ENCODE measurements at regions not wholly inside any gene's neighbourhood (a gene's known extent, or its start where the extent isn't known, plus 50 kb on each side); places are given as distances from the start of the nearest gene placed in this dataset.

- dilution Hi-C loops (cut with MboI; ENCODE audit: extremely low pct_ligation_motif_present, low sequenced_read_pairs) = no loop called here
- H3K27ac ChIP-seq (ENCODE audit: insufficient read depth, low read depth, low read length) = peak overlapping the region; percentile 29
- H3K79me2 ChIP-seq (ENCODE audit: control insufficient read depth, insufficient read depth, low read length) = no peaks in the 10 kb centered on the region
- H3K4me2 ChIP-seq (ENCODE audit: insufficient read depth, low read length) = peak overlapping the region; percentile 63
- TF ChIP-seq FOS (IDR thresholded peaks at IDR 0.05; ENCODE audit: borderline replicate concordance, insufficient read depth, low read length) (no peak), POLR2A (IDR thresholded peaks at IDR 0.05; ENCODE audit: low read depth, low read length) (no peak), MYC (IDR thresholded peaks at IDR 0.05; ENCODE audit: low read depth, low read length) (no peak), EZH2 (IDR thresholded peaks at IDR 0.05; ENCODE audit: borderline replicate concordance, low read depth, low read length, severe bottlenecking) (no peak), JUN (IDR thresholded peaks at IDR 0.05; ENCODE audit: borderline replicate concordance, insufficient read depth, insufficient read length, low read depth) (no peak), POLR2AphosphoS5 (IDR thresholded peaks at IDR 0.05; ENCODE audit: insufficient read depth, low read depth, low read length) (no peak), MAX (IDR thresholded peaks at IDR 0.05; ENCODE audit: insufficient read depth, insufficient read length) (no peak), GATA2 (IDR thresholded peaks at IDR 0.05; ENCODE audit: insufficient read depth, insufficient read length, low read depth, low read length) (no peak)
- TF ChIP-seq, protein P1, sequence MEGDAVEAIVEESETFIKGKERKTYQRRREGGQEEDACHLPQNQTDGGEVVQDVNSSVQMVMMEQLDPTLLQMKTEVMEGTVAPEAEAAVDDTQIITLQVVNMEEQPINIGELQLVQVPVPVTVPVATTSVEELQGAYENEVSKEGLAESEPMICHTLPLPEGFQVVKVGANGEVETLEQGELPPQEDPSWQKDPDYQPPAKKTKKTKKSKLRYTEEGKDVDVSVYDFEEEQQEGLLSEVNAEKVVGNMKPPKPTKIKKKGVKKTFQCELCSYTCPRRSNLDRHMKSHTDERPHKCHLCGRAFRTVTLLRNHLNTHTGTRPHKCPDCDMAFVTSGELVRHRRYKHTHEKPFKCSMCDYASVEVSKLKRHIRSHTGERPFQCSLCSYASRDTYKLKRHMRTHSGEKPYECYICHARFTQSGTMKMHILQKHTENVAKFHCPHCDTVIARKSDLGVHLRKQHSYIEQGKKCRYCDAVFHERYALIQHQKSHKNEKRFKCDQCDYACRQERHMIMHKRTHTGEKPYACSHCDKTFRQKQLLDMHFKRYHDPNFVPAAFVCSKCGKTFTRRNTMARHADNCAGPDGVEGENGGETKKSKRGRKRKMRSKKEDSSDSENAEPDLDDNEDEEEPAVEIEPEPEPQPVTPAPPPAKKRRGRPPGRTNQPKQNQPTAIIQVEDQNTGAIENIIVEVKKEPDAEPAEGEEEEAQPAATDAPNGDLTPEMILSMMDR (IDR thresholded peaks at IDR 0.05; ENCODE audit: extremely low read depth in 1 of 2, insufficient read depth in 1 of 2, low read depth in 1 of 2, low read length in 2 of 2) = no peak
- H3K4me1 ChIP-seq (ENCODE audit: control insufficient read depth, extremely low read depth, insufficient read depth, low read length) = peaks cover 25% of the 10 kb centered on the region
- DNase-seq (ENCODE audit: low read depth, low spot score) (peak; percentile 80), FAIRE-seq (peak; percentile 18)
- H3K4me3 ChIP-seq (replicated peaks in 1 of 3; ENCODE audit: insufficient read depth in 1 of 3, low read depth in 1 of 3, low read length in 3 of 3) = no peak overlapping the region
- no peaks in the 10 kb centered on the region for H3K27me3 ChIP-seq (ENCODE audit: control insufficient read depth in 2 of 2, insufficient read depth in 2 of 2, low read length in 2 of 2)
- no peaks in the 10 kb centered on the region for H4K20me1 ChIP-seq (replicated peaks; ENCODE audit: control insufficient read depth, extremely low read depth, insufficient read depth, low read length)
- H3K9ac ChIP-seq (replicated peaks; ENCODE audit: extremely low read depth, insufficient read depth, low read length) = no peak overlapping the region
- no peaks in the 10 kb centered on the region for H3K36me3 ChIP-seq (ENCODE audit: control insufficient read depth in 2 of 2, extremely low read depth in 1 of 2, insufficient read depth in 2 of 2, low read length in 2 of 2)
- POLR2A ChIA-PET = no interaction called here
- H3K9me1 ChIP-seq (replicated peaks; ENCODE audit: control insufficient read depth, extremely low read depth, insufficient read depth, low read length) = no peaks in the 10 kb centered on the region
- BruUV-seq (replicated peaks) = TSS peak; percentile 91
- CTCF ChIA-PET = interaction anchor here (0.7 to 2.0 kb wide), 9 partner anchors 10 to 81 kb away, joined by 3 to 12 read pairs (median 4); no protein-coding TSS in a partner anchor
- H2AFZ ChIP-seq (ENCODE audit: low read depth, low read length) = no peak overlapping the region
- intact Hi-C loops (cut with micrococcal nuclease) = loop anchor here (1.0 to 5.0 kb wide), 3 partner anchors 11 to 59 kb away; no protein-coding TSS in a partner anchor
- H3K9me3 ChIP-seq (replicated peaks; ENCODE audit: control insufficient read depth, insufficient read depth, low read length) = no peaks in the 10 kb centered on the region
Measured at GRCh38 chr2:196372811-196373664, 201.7 kb upstream of the STK17B start.

All from endothelial cell of umbilical vein (primary cell).